Skeletal muscle cell (primary cell): ENCODE measurements at regions not wholly inside any gene's neighbourhood (a gene's known extent, or its start where the extent isn't known, plus 50 kb on each side); places are given as distances from the start of the nearest gene placed in this dataset.
"Not testable (repeated sequence)": the region's sequence is repeated elsewhere in the genome, so short reads cannot be mapped to it uniquely, and the experiment has no call there.

Source experiments
- DNase-seq: peaks from one replicate; pipeline ENCODE4 v3.0.0-alpha.2; 2010; ENCODE audit warnings: low read depth
- H3K4me3 ChIP-seq: 2 replicates; pipeline ENCODE4 v1.5.1; 2011; ENCODE audit warnings: low read depth, mild to moderate bottlenecking, control low read depth, low read length, moderate library complexity

DNA sequence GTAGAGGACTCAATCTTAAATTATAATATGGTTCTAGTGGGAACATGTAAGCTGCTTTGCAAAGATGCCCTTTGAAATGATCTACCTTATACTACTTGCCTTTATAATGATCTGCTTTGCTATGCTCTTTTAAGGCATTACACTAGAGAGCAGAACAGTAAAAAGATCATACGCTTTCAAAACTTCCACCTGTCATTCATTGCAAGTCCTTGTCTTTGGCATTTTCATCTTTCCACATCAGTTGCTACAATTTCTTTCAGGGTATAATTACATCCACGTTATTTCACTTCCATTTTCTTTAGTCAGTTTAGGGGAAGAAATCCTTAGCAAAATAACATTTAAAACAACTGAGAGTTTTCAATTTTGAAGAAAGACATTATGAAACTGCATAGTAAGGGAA lies 80.3 kb downstream of the ACTBL2 start:
- no peak overlapping the region for H3K4me3 ChIP-seq
- DNase-seq = no peak

DNA sequence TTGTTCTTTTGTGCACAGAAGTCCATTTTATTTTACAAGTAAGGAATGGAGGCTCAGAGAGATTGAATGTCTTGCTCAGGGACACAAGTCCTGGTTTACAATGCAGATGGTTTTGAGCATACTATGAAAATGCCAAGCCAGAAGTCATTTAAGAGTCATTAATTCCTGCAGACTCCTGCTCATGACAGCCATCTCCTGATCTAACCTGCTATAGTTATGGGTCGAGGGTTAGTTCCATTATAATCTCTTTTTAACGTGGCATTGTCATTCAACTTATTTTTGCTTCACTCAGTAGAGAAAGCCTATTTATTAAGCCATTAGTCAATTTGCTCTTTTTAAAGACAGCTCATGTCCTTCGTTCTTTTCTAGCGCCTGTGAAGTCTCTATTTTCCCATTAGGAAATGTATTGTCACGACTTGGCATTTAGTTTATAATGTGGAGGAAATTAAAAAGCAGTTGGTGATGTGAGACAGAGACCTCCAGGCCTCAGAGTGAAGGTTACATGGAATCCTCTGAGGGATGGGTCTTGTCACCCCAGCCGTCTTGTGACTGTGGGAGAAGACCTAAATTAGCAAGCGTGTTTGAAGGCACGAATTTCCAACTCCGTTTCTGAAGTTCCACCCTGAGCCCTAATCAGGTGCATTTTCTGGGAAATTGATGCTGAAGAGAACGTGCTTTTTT lies 84.1 kb downstream of the ACTBL2 start:
- no peak overlapping the region for H3K4me3 ChIP-seq
- no peak for DNase-seq

- no peak overlapping the region for H3K4me3 ChIP-seq
- no peak for DNase-seq
These were observed 85.9 kb downstream of the ACTBL2 start for GRCh38 chr5:57396701-57397100.

GRCh38 chr5:57394421-57395210 lies 88.0 kb downstream of the ACTBL2 start:
- no peak overlapping the region for H3K4me3 ChIP-seq

GRCh38 chr5:57386958-57387357 lies 95.7 kb downstream of the ACTBL2 start:
- DNase-seq = peak; percentile 13
- no peak overlapping the region for H3K4me3 ChIP-seq

More at GRCh38 chr5:57394421-57395210, 88.0 kb downstream of the ACTBL2 start:
- DNase-seq = no peak

DNA sequence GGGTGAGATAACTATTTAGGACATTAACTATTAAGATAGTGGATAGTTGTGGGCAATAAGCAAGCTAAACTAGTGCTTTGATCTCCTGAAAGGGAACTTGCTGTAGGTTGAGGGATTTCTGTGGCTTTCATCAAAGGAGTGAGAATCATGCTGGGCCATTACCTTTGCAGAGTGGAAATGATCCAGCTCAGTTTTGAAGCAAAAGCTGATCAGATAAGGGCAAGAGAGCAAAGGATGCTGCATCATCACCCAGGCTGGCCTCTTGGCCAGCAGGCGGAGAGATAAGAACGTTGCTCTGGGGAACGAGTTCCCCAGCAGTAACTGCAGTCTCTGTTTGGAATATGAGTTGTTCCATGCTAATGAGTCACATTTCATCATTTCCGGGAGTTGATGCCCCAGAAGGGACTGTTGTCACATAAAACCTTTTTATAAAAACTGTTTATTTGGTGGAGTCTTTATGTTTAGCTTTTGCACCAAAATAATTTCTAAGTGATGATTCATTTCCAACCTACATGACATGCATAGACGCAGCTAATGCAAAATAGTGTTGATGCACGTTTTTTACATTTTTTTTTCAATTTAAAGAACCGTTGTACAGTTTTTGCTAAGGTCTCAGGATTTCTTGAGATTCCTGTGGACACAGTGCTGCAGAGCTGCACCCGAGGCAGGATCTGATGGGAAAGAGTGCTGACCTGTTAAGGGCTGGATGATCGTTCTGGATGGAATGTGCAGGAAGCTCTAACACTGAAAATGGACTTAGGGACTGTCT lies 99.3 kb downstream of the ACTBL2 start:
- no peak overlapping the region for H3K4me3 ChIP-seq
- DNase-seq = peak; percentile 55

GRCh38 chr5:57382655-57383054 lies 100.0 kb downstream of the ACTBL2 start:
- no peak overlapping the region for H3K4me3 ChIP-seq
- no peak for DNase-seq

- no peak for DNase-seq
- H3K4me3 ChIP-seq = no peak overlapping the region
These were observed 112.2 kb downstream of the ACTBL2 start for GRCh38 chr5:57370376-57370775.

DNA sequence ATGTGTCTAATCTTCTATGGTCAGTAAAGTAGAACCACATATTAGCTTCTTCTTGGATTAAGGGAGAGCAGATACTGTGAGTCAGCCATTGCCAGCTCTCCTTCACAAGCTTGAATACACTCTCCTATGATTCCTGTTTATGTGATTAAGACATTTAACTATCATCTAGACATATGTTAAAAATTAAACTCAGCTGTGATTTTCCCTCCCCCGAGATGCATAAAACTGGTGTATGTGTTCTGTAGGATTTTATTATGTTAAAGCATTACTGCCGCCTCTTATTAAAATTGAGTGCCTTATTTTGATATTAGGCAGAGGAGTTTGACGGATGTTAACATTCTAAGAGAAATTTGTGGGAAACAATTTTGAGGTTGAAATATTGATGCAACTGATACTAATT lies 114.6 kb downstream of the ACTBL2 start:
- H3K4me3 ChIP-seq = no peak overlapping the region
- DNase-seq = no peak

DNA sequence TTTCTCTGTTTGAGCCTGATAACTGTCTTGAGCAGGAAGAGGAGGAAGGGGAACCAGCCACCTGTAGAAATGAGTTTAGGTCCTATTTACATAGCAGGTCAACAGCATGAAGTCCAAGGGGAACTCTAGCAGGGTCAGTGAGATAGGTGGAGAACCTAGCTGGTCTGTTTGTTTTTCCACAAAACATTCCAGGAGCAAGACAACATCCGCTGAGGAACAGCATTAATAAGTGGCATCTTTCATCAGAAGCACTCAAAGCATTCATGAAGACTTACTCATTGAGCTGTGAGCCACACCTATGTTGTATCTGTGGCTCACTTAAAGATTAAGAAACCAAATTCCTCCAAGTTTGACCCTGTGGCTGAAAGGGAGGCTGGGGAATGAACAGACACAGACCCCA lies 115.9 kb downstream of the ACTBL2 start:
- no peak for DNase-seq
- H3K4me3 ChIP-seq = no peak overlapping the region

- no peak overlapping the region for H3K4me3 ChIP-seq
- no peak for DNase-seq
These were observed 119.7 kb downstream of the ACTBL2 start for GRCh38 chr5:57362951-57363350.

GRCh38 chr5:57360871-57361270 lies 121.7 kb downstream of the ACTBL2 start:
- no peak for DNase-seq

DNA sequence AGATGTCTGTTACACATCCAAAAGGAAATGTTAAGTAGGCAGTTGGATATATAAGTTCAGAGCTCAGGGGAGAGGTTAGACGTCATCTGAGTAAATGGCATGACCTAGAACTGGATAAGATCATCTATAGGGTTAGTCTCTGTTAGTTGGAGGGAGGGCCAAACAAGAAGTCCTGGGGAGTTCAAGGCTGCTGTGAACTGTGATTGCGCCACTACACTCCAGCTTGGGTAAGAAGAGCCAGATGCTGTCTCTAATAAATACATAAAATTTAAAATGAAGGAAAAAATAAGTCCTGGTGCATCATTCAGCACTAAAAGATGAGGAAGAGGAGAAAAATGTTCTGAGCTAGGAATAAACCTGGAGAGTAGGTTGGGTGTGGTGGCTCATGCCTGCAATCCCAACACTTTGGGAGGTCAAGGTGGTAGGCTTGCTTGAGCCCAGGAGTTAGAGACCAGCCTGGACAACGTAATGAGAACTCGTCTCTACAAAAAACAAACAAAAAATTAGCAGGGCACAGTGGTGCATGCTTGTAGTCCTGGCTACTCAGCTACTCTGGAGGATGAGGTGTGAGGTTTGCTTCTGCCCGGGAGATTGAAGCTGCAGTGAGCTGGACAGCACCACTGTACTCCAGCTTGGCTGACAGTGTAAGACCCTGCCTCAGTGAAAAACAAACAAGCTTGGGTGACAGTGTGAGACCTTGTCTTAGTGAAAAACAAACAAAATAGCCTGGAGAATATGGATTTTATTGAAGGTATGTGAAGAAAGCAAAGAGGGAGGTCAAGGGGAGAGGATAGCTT lies 123.6 kb downstream of the ACTBL2 start:
- DNase-seq = no peak
- H3K4me3 ChIP-seq = no peak overlapping the region

More at GRCh38 chr5:57360871-57361270, 121.7 kb downstream of the ACTBL2 start:
- no peak overlapping the region for H3K4me3 ChIP-seq

DNA sequence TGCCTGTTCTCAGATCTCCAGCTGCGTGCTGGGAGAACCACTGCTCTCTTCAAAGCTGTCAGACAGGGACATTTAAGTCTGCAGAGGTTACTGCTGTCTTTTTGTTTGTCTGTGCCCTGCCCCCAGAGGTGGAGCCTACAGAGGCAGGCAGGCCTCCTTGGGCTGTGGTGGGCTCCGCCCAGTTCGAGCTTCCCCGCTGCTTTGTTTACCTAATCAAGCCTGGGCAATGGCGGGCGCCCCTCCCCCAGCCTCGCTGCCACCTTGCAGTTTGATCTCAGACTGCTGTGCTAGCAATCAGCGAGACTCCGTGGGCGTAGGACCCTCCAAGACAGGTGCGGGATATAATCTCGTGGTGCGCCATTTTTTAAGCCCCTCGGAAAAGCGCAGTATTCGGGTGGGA lies 125.8 kb downstream of the ACTBL2 start:
- DNase-seq, H3K4me3 ChIP-seq: not testable (repeated sequence)

GRCh38 chr5:57349214-57349613 lies 133.4 kb downstream of the ACTBL2 start:
- no peak overlapping the region for H3K4me3 ChIP-seq
- no peak for DNase-seq

DNA sequence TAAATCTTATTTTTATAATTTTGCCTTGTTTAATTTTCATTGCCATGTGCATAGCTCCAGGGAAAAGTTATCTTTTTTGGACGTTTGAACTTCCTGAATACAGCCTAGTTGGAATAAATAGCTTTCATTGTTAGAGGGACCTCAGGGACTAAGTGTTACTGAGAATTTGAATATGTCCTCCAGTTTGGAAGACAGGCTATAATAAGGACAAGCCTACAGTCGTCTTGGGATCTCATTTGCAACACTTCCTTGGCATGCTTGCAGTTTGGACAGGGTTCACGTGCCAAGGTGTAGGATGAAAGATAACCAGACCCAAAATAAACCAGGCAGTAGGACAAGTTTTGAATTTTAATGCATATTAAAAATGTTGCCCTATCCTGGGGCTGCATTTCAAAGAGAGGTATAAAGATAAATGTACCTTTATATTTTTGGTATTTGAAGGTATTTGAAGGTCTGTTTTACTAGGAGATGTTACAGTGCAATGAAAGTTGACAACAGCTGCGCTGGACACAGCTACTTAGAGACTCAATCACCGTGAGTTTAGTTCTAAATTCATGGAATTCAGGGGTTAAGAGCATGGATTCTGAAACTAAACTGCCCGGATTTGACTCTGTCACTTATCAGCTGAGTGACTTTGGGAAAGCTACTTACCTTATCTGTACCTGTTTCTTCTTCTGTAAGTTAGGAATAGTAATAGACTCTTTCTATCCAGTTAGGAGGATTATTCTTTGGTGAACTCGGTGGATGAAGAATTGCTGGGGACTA lies 134.1 kb downstream of the ACTBL2 start:
- no peak for DNase-seq
- no peak overlapping the region for H3K4me3 ChIP-seq

DNA sequence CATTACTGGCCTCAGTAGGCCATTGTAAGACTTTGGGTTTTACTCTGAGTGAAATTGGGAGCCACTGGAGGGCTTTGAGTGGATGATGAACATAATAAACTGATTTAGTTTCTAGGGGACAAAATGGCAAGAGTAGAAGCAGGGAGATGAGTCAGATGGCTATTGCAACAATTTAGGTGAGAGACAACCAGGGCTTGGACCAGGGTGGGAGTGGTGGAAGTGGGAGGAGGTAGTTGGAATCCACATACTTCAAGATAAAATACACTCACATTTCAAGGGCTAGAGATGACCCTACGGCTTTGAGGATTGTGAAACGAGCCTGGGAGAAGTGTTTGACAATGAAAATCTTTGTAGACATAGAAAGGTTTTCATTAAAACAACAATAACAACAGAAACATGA lies 136.3 kb downstream of the ACTBL2 start:
- H3K4me3 ChIP-seq = no peak overlapping the region
- no peak for DNase-seq

- no peak for DNase-seq
- H3K4me3 ChIP-seq = no peak overlapping the region
These were observed 141.1 kb downstream of the ACTBL2 start for GRCh38 chr5:57341380-57341979.
